ENCODE measurements at regions not wholly inside any gene's neighbourhood (a gene's known extent, or its start where the extent isn't known, plus 50 kb on each side); places are given as distances from the start of the nearest gene placed in this dataset.
"Not testable (repeated sequence)": the region's sequence is repeated elsewhere in the genome, so short reads cannot be mapped to it uniquely, and the experiment has no call there.

DNA sequence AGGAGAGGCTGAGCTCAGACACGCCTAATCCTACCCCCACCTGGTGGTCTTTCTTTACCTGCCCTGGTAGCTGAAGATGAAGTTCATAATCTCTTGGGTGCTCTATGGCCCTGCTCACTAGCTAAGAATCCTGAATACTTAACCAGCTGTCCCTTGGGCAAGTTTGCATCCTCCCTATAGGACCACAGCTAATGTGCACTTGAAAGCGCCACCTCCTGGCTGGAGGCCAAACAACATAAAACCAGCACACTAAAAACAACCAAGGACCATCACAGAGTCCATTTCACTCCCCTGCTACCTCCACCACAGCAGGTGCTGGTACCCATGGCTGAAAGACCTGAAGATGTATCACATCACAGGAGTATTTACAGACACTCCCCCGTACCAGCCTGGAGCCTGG lies 155.5 kb upstream of the SLC24A3 start:
- H3K9me3 Mint-ChIP-seq: peaks cover 10% of the 10 kb centered on the region
- no peak overlapping the region for H3K27ac Mint-ChIP-seq
- TF ChIP-seq, protein P1, sequence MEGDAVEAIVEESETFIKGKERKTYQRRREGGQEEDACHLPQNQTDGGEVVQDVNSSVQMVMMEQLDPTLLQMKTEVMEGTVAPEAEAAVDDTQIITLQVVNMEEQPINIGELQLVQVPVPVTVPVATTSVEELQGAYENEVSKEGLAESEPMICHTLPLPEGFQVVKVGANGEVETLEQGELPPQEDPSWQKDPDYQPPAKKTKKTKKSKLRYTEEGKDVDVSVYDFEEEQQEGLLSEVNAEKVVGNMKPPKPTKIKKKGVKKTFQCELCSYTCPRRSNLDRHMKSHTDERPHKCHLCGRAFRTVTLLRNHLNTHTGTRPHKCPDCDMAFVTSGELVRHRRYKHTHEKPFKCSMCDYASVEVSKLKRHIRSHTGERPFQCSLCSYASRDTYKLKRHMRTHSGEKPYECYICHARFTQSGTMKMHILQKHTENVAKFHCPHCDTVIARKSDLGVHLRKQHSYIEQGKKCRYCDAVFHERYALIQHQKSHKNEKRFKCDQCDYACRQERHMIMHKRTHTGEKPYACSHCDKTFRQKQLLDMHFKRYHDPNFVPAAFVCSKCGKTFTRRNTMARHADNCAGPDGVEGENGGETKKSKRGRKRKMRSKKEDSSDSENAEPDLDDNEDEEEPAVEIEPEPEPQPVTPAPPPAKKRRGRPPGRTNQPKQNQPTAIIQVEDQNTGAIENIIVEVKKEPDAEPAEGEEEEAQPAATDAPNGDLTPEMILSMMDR (IDR thresholded peaks at IDR 0.05): no peak
- ATAC-seq (ENCODE audit: low read depth): no peak
- CTCF ChIA-PET: interaction anchor here (0.8 to 2.1 kb wide), 8 partner anchors 14 to 1552 kb away, joined by 3 to 16 read pairs (median 4); no protein-coding TSS in a partner anchor
- intact Hi-C loops (cut with micrococcal nuclease): loop anchor here (5.0 kb wide), 1 partner anchor 645 kb away; no protein-coding TSS in a partner anchor
- H3K4me1 Mint-ChIP-seq: no peaks in the 10 kb centered on the region
- no peaks in the 10 kb centered on the region for H3K36me3 Mint-ChIP-seq (ENCODE audit: low read depth)
- H3K4me3 Mint-ChIP-seq: no peak overlapping the region
- POLR2A ChIA-PET: no interaction called here
- H3K27me3 Mint-ChIP-seq: no peaks in the 10 kb centered on the region
- DNase-seq: no peak

DNA sequence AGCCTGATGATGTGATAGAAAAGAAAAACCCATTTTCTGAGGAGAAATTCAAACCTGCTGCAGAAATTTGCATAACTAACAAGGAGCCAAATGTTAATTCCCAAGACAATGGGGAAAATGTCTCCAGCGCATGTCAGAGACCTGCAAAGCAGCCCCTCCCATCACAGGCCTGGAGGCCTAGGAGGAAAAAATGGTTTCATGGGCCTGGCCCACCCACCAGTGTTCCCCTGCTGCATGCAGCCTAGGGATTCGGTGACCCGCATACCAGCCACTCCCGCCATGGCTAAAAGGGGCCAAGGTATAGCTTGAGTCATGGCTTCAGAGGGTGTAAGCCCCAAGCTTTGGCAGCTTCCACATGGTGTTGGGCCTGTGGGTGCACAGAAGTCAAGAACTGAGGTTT lies 147.7 kb upstream of the SLC24A3 start:
- H3K36me3 Mint-ChIP-seq (ENCODE audit: low read depth): not testable (repeated sequence)

DNA sequence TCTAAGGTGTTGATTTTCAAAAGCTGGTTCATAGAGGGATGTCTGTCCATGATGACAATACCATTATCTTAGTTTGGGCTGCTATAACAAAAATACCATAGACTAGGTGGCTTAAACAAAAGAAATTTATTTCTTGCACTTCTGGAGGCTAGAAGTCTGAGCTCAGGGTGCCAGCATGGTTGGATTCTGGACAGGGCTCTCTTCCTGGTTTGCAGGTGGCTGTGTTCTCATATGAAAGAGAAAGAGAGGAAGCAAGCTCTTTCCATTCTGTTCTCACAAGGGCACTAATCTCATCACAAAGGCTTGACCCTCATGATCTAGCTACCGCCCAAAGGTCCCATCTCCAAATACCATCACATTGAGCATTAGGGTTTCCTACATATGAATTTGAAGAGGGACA lies 144.5 kb upstream of the SLC24A3 start:
- TF ChIP-seq, protein P1 (IDR thresholded peaks at IDR 0.05): no peak
- Mint-ChIP-seq H3K27me3 (no peaks in the 10 kb centered on the region), H3K36me3 (ENCODE audit: low read depth) (no peaks in the 10 kb centered on the region), H3K4me1 (peaks cover 10% of the 10 kb centered on the region), H3K9me3 (peaks cover 12% of the 10 kb centered on the region), H3K27ac (no peak overlapping the region), H3K4me3 (no peak overlapping the region)
- no peak for ATAC-seq (ENCODE audit: low read depth)
- ChIA-PET POLR2A (no interaction called here), CTCF (no interaction called here)
- intact Hi-C loops (cut with micrococcal nuclease): no loop called here
- DNase-seq: no peak

More for the DNA sequence above, 147.7 kb upstream of the SLC24A3 start:
- H3K4me1 Mint-ChIP-seq; intact Hi-C loops (cut with micrococcal nuclease); H3K27ac Mint-ChIP-seq; H3K27me3 Mint-ChIP-seq; ATAC-seq (ENCODE audit: low read depth); DNase-seq; CTCF ChIA-PET; H3K4me3 Mint-ChIP-seq; POLR2A ChIA-PET: not testable (repeated sequence)
- peaks cover 24% of the 10 kb centered on the region for H3K9me3 Mint-ChIP-seq

DNA sequence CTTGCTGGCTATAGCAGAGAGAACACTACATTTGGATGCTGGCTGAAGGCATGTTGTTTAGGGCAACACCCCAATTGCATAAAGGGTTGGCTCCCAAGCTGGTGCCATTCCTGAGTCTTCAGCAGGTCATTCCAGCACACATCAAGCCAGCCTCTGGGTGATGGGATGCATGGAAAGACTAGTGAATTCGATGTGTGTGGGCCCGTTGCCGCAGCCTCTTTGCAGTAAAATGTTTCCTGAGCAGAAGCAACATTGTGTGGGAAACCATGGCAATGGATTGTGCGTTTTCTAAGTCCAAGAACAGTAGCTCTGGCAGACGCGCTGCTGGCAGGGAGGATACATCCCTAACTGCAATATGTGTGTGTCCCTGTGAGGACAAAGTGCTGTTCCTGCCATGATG lies 142.4 kb upstream of the SLC24A3 start:
- H3K9me3 Mint-ChIP-seq: peaks cover 5% of the 10 kb centered on the region
- H3K36me3 Mint-ChIP-seq (ENCODE audit: low read depth): no peaks in the 10 kb centered on the region
- no peak overlapping the region for H3K4me3 Mint-ChIP-seq
- H3K27me3 Mint-ChIP-seq: no peaks in the 10 kb centered on the region
- intact Hi-C loops (cut with micrococcal nuclease): no loop called here
- TF ChIP-seq, protein P1 (IDR thresholded peaks at IDR 0.05): no peak
- DNase-seq: no peak
- ChIA-PET POLR2A (no interaction called here), CTCF (no interaction called here)
- no peak overlapping the region for H3K27ac Mint-ChIP-seq
- H3K4me1 Mint-ChIP-seq: peaks cover 18% of the 10 kb centered on the region
- no peak for ATAC-seq (ENCODE audit: low read depth)

DNA sequence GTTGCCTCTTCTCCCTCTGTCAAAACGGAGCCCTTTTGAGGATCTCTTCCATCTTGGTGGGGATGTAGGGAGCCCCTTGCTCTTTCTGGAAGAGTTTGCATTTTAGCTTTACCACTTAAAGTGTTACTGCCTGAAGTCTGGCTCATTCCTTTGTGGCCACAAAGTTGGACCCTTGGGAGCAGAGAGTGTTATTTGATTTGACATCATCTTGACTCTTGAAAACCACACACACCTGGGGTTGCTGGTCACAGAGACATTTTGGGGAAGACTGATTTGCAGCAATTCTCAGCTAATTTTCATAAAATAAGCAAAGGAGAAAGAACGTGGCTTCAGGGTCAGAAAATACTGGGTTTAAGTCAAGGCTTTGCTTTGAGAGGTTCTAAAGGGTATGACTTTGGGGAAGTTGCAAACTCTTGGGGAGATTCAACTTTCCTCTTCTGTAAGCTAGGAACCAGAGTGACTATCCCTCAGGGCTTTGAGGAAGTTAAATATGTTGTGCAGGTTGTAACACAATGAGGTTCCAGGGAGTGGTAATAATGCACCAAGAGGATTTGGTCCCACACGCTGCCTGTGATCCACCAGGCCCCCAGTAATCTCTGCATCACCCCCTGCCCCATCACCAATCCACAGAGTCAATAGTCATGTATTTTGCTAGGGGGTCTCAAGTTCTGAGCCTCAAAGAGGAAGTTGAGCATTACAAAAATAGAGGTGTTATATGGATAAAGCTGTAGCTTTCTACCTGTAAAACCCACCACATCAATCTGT lies 141.6 kb upstream of the SLC24A3 start:
- Mint-ChIP-seq H3K4me1 (peaks cover 23% of the 10 kb centered on the region), H3K36me3 (ENCODE audit: low read depth) (no peaks in the 10 kb centered on the region), H3K27ac (peak overlapping the region; percentile 69), H3K9me3 (peaks cover 1% of the 10 kb centered on the region), H3K27me3 (no peaks in the 10 kb centered on the region), H3K4me3 (no peak overlapping the region)
- ATAC-seq (ENCODE audit: low read depth) (peak; percentile 28), DNase-seq (no peak)
- intact Hi-C loops (cut with micrococcal nuclease): no loop called here
- TF ChIP-seq, protein P1 (IDR thresholded peaks at IDR 0.05): no peak
- CTCF ChIA-PET: interaction anchor here (1.5 kb wide), 1 partner anchor 14 kb away, joined by 4 read pairs; no protein-coding TSS in a partner anchor
- POLR2A ChIA-PET: interaction anchor here (0.8 kb wide), 1 partner anchor 277 kb away, joined by 3 read pairs; no protein-coding TSS in a partner anchor
